Amniotic epithelial cell (primary cell): ENCODE measurements at regions not wholly inside any gene's neighbourhood (a gene's known extent, or its start where the extent isn't known, plus 50 kb on each side); places are given as distances from the start of the nearest gene placed in this dataset.

Experiments
- DNase-seq: peaks from one replicate; pipeline ENCODE4 v3.0.0-alpha.2; 2010; ENCODE audit warnings: low read depth

DNA sequence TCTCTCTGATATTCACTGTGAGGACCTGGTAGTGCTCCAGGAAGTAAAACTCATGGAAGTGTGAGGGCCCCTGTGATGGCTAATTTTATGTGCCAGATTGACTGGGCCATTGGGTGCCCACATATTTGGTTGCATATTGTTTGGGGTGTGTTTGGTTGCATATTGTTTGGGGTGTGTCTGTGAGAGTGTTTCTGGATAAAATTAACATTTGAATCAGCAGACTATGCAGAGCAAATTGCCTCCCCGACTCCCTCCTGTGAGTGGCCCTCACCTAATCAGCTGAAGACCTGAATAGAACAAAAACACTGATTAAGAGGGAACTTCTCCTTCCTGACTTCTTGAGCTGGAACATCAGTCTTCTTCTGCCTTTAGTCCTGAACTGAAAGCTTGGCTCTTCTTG, 173.3 kb upstream of the LINC00305 start:
- DNase-seq, result no peak

- DNase-seq, result no peak
Measured at GRCh38 chr18:64318547-64318946, 169.7 kb upstream of the LINC00305 start.

- DNase-seq, result no peak
Measured at GRCh38 chr18:64311859-64312258, 163.0 kb upstream of the LINC00305 start.

- no peak for DNase-seq
Measured at GRCh38 chr18:64295839-64296238, 147.0 kb upstream of the LINC00305 start.

DNA sequence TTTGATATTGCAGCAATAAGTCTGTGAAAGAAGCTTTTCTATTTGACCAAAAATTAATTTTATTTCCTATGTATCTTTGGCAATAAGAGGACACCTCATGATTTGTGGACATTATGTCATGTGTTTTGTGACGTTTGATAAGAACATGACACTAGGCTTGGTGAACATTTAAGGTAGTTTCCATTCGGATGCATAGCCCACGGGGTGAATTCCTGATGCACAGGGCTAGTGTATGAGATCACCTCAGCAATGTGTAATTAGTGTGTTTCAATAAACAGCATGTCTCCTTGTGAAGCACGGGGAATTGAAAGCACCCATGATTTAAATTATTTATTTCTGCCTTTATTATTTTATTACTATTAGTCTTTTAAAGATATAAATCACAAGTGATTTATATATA, 146.1 kb upstream of the LINC00305 start:
- no peak for DNase-seq

DNA sequence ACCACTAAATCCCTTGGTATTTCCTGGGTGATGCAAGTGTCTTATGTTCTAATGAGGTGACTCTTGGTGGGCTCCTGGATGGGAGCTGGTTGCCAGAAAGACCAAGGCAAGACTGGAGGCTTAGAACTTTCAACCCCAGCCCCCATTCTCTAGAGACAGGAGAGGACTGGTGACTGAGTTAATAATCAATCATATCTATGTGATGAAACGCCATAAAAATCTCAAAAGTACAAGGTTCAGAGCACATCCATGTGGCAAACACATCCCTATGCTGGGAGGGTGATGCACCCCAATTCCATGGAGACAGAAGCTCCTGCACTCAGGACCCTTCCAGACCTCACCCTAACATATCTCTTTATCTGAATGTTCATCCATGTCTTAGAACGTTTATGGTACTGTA, 139.5 kb upstream of the LINC00305 start:
- no peak for DNase-seq

- no peak for DNase-seq
Measured at GRCh38 chr18:64287926-64288325, 139.0 kb upstream of the LINC00305 start.

DNA sequence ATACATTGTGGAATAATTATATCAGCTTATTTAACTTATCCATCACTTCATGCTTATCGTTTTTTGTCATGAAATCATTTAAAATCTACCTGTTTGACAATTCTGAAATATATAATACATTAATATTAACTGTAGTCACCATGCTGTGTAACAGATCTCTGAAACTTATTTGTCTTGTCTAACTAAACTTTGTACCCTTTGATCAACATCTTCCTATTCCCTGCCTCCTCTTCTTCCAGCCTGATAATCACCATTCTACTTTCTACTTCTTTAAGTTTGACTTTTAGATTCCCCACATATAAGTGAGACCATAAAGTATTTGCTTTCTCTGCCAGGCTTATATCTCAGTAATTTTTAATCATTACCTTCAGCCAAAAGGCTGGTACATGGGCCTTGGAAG, 134.2 kb upstream of the LINC00305 start:
- DNase-seq, result no peak

DNA sequence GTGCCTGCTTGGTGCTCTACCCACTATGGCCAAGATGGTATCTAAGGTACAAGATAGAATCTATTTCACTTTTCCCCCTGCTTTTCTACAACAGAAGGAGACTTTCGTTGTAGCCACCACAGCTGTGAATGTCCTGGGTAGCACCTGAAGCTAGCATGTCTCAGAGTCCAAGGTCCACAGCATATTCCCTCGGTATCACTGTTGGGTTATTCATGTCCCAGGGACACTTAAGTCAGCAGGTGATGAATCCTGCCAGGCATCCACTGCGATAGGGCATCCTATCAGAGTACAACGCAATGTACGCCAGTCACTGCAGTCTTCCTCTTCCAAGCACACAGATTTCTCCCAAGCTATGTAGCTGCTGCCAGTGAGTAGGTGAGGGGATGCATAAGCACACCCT, 129.1 kb upstream of the LINC00305 start:
- no peak for DNase-seq

DNA sequence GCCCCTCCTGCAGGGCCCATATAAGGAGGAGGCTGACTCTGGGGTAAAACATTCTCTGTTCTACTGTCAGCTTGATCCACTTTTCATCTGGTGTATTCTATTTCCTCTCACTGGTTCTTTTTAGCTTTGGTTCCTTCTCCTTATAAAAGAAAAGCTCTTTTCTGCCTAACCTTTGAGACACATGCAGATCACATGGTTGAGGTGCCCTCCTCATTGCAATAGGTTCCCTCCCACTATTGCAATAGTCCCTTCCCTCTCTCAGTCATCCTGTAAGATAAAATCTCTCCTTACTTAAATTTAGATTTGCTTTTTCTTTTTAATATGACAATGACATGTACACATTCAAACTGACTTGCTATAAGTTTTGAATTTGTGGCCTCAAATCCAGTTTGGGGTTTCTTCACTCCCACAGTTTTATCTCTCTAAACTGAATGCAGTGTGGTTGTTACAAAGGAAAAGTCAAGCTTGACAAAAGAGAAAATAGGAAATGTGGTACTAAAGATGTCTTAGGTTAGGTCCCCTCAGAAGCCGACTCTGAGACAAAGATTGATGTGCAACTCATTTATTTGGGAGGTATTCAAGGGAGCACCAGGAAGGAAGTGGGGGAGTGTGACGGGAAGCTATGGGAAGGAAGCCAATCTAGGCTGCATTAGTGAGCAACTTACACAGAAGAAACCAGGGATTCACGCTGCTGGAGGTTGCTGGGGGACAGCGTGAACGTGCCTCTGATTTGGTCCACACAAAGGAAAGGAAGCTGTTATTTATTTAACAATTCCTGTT, 127.6 kb upstream of the LINC00305 start:
- DNase-seq, result no peak

- DNase-seq, result no peak
Measured at GRCh38 chr18:64275593-64276300, 126.9 kb upstream of the LINC00305 start.

DNA sequence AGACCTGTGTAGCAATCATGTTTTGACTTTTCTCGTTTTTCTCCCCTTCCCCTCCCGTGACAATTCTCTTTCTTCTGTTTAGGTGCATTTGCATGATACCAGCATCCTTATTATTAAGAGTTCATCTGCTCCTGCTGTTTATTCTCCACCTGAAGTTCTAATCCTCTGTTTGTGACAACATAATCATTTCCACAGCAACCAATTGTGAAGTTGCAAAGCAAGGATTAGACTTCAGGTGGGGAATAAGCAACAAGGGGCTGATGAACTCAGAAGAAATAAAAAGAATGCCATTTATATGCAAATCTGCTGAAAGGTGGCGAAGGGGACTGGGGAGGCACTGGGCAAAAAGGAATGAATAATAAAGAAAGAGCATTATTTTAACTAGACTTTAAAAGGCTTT, 124.8 kb upstream of the LINC00305 start:
- no peak for DNase-seq

DNA sequence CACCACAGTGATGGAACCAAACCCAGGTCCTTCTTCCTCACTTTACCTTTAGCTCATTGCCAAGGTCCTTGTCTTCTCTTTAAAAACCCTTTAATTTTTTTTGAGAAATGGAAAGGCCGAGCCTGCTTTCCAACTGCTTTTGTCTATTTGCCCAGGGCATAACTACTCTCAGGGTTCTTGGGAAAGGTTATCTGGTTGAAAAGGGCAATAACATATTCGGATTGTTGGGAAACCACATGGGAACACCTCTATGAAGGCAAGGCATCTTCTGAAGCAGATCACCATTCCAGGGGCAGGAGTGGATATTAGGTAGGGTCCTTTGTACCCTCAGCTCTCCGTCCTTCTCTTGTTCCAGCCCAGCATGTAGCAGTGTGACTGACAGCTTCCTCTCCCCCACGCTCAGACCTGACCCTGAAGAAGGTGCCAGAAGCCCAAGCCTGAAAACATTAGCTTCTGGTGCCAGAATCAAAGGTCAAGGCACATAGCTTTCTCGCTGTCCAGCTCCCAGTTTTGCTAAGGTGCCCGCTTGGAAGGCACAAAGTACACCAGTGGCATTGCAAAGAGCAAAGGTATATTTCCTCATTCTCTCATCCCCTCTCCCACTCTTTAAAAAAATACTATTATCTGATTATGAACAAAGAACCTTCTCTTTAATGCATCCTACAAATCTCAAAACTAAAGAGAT, 123.2 kb upstream of the LINC00305 start:
- DNase-seq, result no peak

- no peak for DNase-seq
Measured at GRCh38 chr18:64271246-64271645, 122.4 kb upstream of the LINC00305 start.

DNA sequence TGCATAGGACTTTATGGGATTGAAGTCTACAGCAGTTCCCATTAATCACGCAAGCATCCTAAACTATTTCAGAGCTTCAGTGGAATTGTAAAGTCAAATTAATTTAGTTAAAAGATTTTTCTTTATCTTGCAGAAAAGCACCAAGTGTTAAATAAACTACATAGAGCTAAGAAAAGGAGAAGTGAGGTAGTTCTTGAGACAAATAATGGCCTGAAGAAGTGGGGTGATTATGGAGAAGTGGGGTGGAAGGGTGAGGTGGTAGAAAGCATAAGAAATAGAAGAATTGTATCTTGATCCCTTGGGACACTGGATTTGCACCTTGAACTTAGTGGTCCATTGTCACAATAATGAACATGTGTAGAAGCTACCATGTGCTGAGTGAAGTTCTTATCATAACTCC, 121.7 kb upstream of the LINC00305 start:
- no peak for DNase-seq

GRCh38 chr18:64270121-64270520, 121.2 kb upstream of the LINC00305 start:
- DNase-seq, result no peak

DNA sequence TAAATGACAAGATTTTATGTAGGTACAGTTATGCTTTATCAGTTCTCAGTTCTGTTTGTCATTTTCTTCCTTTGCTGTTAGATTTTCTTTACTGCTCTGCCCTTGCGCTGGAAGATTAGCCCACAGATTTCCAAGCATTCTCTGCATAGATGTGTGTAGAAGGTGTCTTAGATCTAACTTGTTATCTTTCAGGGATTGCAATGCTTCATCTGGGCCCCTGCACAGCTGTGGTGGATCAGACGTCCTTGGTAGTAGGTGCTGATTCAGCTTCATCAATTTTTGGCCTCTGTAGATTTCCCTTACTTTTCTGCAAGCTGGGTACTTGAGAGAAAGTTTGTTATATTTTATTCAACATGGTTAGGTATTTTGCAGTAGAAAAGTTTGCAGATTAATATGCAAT, 115.3 kb upstream of the LINC00305 start:
- DNase-seq, result no peak

GRCh38 chr18:64260810-64261209, 111.9 kb upstream of the LINC00305 start:
- DNase-seq, result no peak

DNA sequence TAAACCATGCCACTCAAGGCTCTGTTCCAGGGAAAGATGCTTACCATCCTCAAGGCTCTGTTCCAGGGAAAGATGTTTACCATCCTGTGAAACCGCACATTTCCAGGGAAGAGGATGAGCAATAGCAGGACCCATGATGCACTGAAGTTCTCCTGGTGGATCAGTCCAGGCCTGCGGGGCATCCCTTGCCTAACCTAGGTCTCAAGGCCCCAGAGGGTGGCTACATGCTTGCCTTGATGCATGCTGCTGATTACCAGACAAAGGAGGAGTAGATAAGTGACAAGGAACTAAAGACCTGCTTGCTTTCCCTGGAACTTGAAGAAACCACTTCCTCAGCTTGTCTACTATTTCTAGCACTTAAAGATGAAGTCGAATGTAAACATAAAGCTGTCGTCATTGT, 111.0 kb upstream of the LINC00305 start:
- no peak for DNase-seq

DNA sequence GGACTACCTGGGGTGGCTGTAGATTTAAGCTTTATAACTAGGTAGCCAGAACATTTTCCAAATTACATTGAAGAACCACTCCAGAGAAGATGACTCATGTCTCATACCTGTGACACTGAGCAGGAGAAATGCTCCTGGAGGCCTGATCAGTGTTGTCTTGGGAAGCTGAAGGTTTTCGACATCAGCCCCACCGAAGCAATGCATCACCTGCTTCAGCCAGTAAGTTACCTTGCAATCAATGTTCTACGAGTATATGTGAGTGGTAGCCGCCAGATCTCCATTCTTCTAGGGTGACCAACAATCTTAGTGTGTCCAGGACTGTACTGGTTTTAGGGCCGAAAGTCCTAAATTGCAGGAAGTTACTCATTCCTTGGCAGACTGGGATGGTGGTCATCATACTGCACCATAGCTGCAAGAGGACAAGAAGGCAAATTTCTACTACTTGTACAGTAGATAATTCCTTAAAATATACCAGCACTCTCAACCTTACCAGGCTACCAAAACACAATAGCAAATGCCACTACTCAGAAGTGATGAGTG, 109.3 kb upstream of the LINC00305 start:
- no peak for DNase-seq

GRCh38 chr18:64254399-64255093, 105.7 kb upstream of the LINC00305 start:
- DNase-seq, result no peak

DNA sequence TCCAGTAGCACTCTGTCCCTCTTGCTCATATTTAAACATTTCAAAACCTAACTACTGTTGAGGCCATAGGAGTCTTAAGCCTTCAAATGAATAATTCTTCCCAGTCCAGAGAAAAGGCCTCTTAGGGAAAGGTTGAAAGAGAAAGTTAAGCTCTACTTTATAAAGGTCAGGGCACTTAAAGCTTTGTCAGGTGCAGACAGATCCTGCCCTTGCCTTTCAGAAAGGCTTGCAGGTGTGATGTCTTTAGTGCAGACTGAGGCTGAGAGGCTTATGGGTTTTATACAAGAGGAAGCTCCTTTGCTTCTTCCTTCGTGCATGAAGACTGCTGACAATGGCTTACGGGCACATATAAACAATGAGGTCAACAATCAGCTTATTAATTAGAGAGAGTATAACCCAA, 105.0 kb upstream of the LINC00305 start:
- no peak for DNase-seq
